COLO668 (cell line): ENCODE measurements at regions not wholly inside any gene's neighbourhood (a gene's known extent, or its start where the extent isn't known, plus 50 kb on each side); places are given as distances from the start of the nearest gene placed in this dataset.

ENCODE experiments used
- DNase-seq: peaks from one replicate; lab custom pipeline; 2025; ENCODE audit not compliant: unreplicated experiment; lab: John Stamatoyannopoulos, UW

- DNase-seq: no peak
Measured at GRCh38 chr13:77384999-77385398, 58.1 kb upstream of the MYCBP2 start.

GRCh38 chr13:77383097-77383496 is 56.2 kb upstream of the MYCBP2 start:
- no peak for DNase-seq

- no peak for DNase-seq
Measured at GRCh38 chr13:77381059-77381458, 54.2 kb upstream of the MYCBP2 start.

GRCh38 chr13:77379508-77379907 is 52.6 kb upstream of the MYCBP2 start:
- DNase-seq: no peak

GRCh38 chr13:77378662-77379061 is 51.8 kb upstream of the MYCBP2 start:
- DNase-seq: no peak

GRCh38 chr13:77377016-77377415 is 50.1 kb upstream of the MYCBP2 start:
- DNase-seq: no peak
